Fibroblast of peridontal ligament (primary cell): ENCODE measurements at regions not wholly inside any gene's neighbourhood (a gene's known extent, or its start where the extent isn't known, plus 50 kb on each side); places are given as distances from the start of the nearest gene placed in this dataset.

ENCODE experiments used
- DNase-seq: peaks from one replicate; pipeline ENCODE4 v3.0.0-alpha.2; 2010; ENCODE audit errors: extremely low read depth

- no peak for DNase-seq
Measured at GRCh38 chr2:145729481-145729880, 1209.6 kb upstream of the ZEB2 start.

DNA sequence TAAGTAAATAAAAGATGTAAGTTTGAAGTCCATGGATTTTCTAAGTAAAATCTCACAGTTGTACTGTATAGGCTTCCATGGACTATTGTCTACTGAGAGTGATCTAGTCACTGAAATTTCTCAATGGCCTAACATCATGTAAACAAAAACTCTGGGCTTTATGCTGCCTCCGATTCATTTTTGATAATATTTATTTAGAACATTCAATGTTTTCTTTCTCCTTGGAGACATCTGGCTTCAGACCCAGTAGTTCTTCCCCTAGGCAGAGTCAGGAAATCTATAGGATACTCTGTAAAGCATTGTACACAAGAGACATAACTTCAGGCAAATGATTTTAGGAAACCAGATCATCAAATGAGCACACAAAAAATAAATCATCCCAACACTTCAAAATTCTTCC, 1208.6 kb upstream of the ZEB2 start:
- DNase-seq, result no peak

- DNase-seq, result no peak
Measured at GRCh38 chr2:145725876-145726275, 1206.0 kb upstream of the ZEB2 start.

GRCh38 chr2:145724311-145724898, 1204.5 kb upstream of the ZEB2 start:
- DNase-seq, result no peak

- no peak for DNase-seq
Measured at GRCh38 chr2:145723872-145724271, 1204.0 kb upstream of the ZEB2 start.

DNA sequence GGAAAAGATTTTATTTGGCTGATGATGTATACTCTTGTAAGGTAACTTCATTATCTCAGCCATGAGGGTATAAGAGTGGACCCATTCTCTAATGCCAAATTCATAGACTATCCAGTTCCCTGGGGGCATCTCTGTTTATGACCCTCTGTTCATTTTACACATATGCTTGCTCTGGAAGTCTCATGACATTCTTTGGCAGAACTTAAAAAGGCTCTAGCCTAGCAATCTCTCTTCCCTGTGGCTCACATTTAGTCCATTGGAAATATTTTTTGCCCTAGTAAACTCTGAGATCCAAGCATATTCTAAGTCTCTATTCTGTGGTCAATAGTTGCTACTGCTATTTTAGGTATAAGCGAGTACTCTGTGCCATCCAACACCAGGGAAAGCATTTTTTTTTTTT, 1201.8 kb upstream of the ZEB2 start:
- DNase-seq, result no peak

- DNase-seq, result peak; percentile 54
Measured at GRCh38 chr2:145715601-145716000, 1195.7 kb upstream of the ZEB2 start.

GRCh38 chr2:145710303-145710702, 1190.4 kb upstream of the ZEB2 start:
- no peak for DNase-seq

DNA sequence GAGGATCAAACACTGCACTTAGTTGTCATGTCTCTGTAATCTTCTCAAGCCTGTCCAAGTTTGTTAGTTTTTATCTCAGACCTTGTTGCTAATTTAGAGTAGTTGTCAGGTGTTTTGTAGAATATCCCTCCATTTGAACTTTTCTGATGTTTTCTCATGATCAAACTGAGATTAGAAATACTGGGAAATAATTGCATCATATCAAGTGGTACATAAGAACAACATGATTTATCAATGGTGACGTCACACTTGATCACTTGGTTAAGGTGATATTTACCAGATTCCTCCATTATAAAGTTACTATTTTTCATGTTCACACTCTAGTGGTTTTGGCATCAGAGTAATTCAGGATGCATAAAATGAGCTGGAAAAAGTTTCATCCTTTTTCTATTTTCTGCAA, 1182.4 kb upstream of the ZEB2 start:
- no peak for DNase-seq

DNA sequence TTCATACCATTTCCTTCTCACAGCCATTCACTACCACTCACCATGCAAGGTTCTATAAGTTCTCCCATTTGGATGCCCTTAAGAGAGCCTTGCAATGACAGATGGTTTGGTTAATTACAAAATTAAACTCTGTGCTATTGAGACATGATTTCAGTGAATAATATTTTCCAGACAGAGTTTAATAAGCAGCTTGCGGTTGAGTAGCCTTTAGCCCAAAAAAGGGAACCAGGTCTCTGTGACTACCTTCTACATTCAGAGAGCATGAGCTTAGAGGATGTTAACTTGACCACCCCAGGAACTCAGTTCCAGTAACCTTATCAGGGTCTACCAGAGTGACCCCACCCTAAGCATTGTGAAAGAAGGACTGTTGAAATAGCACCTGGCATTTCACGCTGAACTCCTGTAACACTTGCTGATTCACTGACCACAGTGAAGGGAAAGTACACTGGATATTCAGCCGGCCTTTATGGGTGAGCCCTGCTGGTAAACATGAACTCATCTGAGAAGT, 1173.1 kb upstream of the ZEB2 start:
- peak; percentile 80 for DNase-seq

DNA sequence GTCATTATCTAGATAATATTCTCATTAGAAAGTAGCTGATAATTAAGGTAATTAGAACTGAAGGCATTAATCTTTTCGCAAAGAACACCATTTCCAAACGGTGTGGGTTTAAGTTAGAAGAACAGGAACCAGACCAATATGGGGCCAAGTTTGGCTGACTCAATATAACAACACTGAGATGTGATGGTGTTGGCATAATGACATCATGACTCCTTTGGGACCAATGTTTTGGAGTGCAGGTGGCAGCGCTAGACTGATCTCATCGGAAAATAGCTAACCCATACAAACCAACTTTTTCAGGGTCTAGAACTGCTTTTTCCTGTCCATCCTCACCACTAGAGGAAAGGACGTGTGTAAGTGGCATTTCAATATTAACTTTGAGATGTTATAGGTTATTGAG, 1171.7 kb upstream of the ZEB2 start:
- no peak for DNase-seq

DNA sequence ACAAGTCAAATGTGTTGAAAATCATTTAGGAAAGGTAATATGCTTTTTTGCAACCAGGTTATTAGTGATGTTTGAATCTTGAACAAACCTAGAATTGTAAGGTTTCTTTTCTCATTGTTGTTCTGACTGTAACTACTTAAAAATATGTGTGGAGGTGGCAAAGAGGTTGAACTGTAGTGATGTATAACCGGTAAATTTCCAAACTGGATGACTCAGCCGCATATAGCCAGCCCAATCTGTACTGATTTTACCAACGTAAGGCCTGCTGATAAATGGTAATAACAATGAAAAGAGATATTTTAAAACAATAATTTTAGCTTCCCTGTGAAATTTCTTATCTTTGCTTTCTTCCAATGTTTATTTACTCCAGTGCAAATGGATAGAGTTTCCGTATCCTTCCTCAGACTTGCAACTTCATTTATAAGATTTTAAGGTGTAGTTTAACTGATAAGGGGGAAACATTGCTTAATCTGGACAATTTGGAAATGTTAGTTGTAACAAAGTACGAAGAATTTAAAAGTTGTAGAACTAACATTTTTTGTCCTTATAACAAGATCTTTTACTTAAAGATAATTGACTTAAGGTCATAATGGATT, 1170.4 kb upstream of the ZEB2 start:
- DNase-seq, result no peak

- no peak for DNase-seq
Measured at GRCh38 chr2:145689277-145689676, 1169.4 kb upstream of the ZEB2 start.

DNA sequence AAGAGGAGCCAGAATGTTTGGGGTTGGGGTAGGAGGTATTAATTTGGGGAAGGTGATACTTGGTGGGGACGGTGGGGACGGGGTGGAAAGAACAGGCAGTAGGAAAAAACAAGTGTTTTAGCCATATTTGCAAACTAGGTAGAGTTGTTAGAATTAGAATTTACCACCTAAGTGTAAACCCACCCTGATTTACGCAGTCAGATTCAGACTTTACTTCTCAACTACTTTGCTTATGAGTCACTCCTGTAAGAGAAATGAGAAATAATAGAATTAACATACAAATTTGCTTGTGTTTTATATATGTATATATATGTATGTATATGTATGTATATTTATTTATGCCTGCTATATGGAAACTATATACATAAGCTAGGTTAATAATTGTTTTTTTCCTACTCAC, 1168.2 kb upstream of the ZEB2 start:
- DNase-seq, result no peak

DNA sequence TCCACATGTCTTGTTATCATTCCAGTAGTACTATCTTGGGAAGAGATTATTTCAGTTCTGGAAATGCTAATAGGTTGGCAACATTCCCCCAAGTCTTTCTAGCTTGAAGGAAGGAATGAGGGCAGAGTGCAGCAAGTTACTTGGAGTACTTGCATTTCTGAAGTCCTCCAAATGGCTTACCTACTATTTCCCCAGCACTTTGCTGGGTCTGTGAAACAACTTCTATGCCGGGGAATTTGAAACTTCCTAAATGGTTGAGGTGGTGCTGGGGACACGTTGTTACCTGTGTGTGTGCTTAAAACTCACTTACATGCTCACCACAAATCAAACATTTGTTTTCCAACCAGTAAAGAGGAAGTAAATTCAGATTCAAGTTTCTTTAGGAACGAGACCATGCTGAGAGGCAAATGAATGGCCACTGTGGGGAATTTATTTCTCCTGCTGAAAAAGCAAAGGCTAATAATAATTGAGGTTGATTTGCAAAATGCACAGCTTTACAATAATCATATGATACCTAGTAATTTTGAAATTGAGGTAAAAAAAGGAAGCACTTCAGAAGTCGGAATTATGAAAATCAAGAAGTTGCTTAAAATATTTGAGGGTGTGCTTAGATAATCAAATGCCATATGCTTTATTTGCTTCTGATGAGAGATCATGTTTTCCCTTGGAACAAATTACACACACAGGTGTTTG, 1167.7 kb upstream of the ZEB2 start:
- DNase-seq, result peak; percentile 59

DNA sequence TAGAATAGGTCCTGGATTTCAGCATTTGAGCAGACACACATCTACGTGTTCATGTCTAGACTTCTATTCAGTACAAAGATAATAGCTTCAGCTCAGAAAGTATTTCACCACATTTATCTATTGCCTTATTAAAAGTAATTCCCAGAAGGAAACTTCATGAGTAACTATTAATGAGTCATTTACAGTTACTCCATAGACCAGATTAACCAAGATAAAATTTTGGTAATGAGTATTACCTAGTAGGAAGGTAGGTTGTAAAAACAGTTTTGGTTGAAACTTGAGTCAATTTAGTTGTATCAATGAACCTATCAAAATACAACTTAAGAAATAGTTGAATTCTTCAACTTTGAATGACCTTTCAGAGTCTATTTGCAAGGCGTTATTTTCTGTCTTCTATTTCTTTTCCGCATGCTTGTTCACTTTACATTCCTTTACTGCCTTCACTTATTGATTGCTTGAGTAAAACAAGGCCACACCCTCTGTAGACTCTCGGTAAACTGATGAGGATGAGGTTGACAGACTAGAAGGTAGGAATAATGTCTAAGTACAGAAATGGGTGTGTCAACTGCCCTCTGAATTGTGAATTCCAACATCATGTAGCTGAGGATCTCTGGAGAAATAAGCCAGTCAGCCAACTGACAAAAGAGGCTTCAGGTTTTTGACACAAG, 1165.6 kb upstream of the ZEB2 start:
- DNase-seq, result no peak

GRCh38 chr2:145682546-145683157, 1162.7 kb upstream of the ZEB2 start:
- peak; percentile 40 for DNase-seq

DNA sequence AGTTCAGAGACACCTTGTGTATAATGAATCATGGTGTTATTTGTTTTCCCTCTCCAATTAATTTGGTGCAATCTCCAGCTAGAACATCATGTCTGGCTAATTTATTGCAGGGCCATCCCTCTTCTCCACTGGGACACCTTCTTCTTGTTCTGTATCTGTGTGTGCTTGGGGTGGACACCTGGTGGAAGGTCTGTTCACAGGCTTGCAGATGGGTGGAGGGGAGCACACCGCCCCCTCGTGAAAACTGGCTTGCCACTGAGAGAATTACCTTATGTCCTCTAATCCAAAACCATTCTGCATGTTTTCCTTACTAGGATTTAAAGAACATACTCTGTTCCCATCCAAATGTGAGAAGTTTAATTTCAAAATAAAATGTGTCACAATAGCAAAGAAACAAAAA, 1160.4 kb upstream of the ZEB2 start:
- no peak for DNase-seq

DNA sequence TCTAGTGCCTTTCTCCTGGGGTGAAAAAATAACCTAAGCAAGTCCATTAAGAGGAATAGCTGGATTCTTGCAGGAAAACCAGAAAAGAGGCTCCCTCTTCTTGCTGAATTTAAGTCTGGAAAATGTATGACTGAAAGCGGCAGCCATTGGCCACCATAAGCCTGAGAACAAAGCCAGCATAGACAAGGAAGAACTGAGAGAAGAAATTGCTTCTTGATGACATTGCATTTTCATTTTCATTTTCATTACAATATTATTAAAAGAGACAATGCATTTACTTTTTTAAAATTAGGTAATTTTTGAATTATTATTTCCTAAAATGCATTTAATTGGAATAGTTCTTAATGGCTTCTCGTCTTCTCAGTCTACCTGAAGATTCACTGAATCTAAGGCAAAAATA, 1157.5 kb upstream of the ZEB2 start:
- no peak for DNase-seq

GRCh38 chr2:145674705-145675104, 1154.8 kb upstream of the ZEB2 start:
- no peak for DNase-seq

DNA sequence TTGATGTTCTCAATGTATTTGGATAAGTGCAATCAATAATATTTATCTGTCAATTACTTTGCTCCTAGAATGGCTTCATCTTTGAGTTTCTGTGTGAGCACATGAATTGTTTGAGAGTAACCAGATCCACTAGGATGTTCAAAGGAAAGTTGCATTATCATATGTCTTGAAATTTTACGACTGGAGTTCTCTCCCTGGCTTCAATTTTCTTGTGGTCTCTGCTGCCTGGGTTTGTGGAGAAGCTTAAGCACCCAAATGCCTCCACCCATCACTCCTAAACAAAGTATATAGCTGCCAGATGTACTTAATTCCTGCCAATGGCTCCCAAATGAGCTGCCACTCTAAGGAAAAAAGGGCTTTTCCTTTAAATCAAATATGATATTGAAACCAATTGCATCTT, 1149.4 kb upstream of the ZEB2 start:
- DNase-seq, result no peak

GRCh38 chr2:145666552-145666951, 1146.6 kb upstream of the ZEB2 start:
- DNase-seq, result no peak
